Osteoblast (primary cell): ENCODE measurements at regions not wholly inside any gene's neighbourhood (a gene's known extent, or its start where the extent isn't known, plus 50 kb on each side); places are given as distances from the start of the nearest gene placed in this dataset. TPM values are rescaled to one million over a fixed set of nuclear protein-coding genes. Genes with fewer than 3 reads are reported as not detected.

Source experiments
- DNase-seq: peaks from one replicate; pipeline ENCODE4 v3.0.0; 2011; ENCODE audit warnings: low spot score, mixed read lengths; ENCODE audit not compliant: insufficient read length; ENCODE audit errors: missing footprints
- H2AFZ ChIP-seq: 2 replicates; pipeline ENCODE4 v1.6.0; 2011; ENCODE audit warnings: mild to moderate bottlenecking, low read length
- H3K27ac ChIP-seq: 2 replicates; pipeline ENCODE4 v1.5.1; 2011; ENCODE audit warnings: mild to moderate bottlenecking, low read depth, low read length, moderate library complexity
- H3K27me3 ChIP-seq: 2 replicates; pipeline ENCODE4 v1.6.0; 2012; ENCODE audit warnings: mild to moderate bottlenecking, control low read depth, inconsistent platforms, low read length, moderate library complexity; ENCODE audit not compliant: insufficient read depth
- H3K36me3 ChIP-seq: 2 replicates; pipeline ENCODE4 v1.5.1; 2011; ENCODE audit warnings: mild to moderate bottlenecking, low read length, control low read depth, moderate library complexity; ENCODE audit not compliant: insufficient read depth
- H3K4me1 ChIP-seq: 2 replicates; pipeline ENCODE4 v1.5.1; 2011; ENCODE audit warnings: mild to moderate bottlenecking, low read length, control low read depth, moderate library complexity; ENCODE audit not compliant: insufficient read depth
- H3K4me2 ChIP-seq: 2 replicates; pipeline ENCODE4 v1.6.0; 2011; ENCODE audit warnings: mild to moderate bottlenecking, low read length; ENCODE audit not compliant: insufficient read depth
- H3K4me3 ChIP-seq: fragments of 200-600 bp; sonication (generic); 3 replicates; pipeline ENCODE4 v1.5.1; 2012; ENCODE audit warnings: mild to moderate bottlenecking, low read length, inconsistent platforms; ENCODE audit not compliant: insufficient read depth
- H3K79me2 ChIP-seq: 2 replicates; pipeline ENCODE4 v1.6.0; 2012; ENCODE audit warnings: mild to moderate bottlenecking, low read length, control low read depth, inconsistent platforms; ENCODE audit not compliant: insufficient read depth
- H3K9me3 ChIP-seq: 2 replicates; pipeline ENCODE4 v1.5.1; 2011; ENCODE audit warnings: low read depth, low read length, control low read depth
- H4K20me1 ChIP-seq: 2 replicates; pipeline ENCODE4 v1.6.0; 2012; ENCODE audit warnings: mild to moderate bottlenecking, low read length, control low read depth; ENCODE audit not compliant: insufficient read depth
- small RNA-seq: library from RNA; depleted of rRNA; stranded (forward); fragments of <200 nt; gene quantifications from one replicate; pipeline ENCODE3, GENCODE V24; 2012
- TF ChIP-seq, protein P1 (sequence below): IDR thresholded peaks from 2 replicates; pipeline ENCODE4 v1.5.1; 2011; ENCODE audit warnings: mild to moderate bottlenecking, low read depth, low read length, moderate library complexity; ENCODE audit errors: extremely low read depth

DNA sequence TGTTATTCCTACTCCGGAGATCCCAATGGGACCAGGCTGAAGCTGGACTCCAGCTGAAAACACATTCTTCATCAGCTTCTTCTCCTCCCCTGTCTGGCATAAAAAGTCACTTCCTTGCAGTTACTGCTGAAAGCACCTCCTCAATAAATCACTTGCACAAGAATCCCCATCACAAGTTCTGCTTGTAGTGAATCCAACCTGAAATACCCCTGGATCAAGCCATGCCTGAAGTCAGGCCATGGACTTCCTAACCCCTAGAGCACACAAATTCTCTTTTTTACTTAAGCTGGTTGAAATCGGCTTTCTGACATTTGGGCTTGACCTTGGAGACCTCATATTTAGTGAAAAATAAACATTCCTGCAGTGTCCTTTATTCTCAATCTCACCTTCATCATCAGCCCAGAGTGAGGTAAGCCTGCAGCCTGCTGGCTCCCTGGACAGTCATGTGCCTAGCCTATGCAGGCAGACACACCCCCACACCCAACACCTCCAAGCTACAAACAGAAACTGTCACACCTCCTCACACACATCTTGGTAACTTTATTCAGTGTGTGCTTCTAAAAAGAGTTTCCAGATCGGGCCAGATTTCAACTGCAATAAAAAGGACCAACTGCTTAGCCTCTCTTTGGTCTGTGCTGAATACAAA is 51.5 kb upstream of the PTPRT start:
- H3K27ac ChIP-seq = no peak overlapping the region
- H3K4me2 ChIP-seq = no peak overlapping the region
- DNase-seq = no peak
- H3K36me3 ChIP-seq = no peaks in the 10 kb centered on the region
- no peaks in the 10 kb centered on the region for H3K27me3 ChIP-seq
- no peaks in the 10 kb centered on the region for H3K79me2 ChIP-seq
- no peaks in the 10 kb centered on the region for H3K4me1 ChIP-seq
- H2AFZ ChIP-seq = no peak overlapping the region
- no peak overlapping the region for H3K4me3 ChIP-seq
- H4K20me1 ChIP-seq = no peaks in the 10 kb centered on the region
- H3K9me3 ChIP-seq = no peaks in the 10 kb centered on the region
- TF ChIP-seq, protein P1, sequence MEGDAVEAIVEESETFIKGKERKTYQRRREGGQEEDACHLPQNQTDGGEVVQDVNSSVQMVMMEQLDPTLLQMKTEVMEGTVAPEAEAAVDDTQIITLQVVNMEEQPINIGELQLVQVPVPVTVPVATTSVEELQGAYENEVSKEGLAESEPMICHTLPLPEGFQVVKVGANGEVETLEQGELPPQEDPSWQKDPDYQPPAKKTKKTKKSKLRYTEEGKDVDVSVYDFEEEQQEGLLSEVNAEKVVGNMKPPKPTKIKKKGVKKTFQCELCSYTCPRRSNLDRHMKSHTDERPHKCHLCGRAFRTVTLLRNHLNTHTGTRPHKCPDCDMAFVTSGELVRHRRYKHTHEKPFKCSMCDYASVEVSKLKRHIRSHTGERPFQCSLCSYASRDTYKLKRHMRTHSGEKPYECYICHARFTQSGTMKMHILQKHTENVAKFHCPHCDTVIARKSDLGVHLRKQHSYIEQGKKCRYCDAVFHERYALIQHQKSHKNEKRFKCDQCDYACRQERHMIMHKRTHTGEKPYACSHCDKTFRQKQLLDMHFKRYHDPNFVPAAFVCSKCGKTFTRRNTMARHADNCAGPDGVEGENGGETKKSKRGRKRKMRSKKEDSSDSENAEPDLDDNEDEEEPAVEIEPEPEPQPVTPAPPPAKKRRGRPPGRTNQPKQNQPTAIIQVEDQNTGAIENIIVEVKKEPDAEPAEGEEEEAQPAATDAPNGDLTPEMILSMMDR = no peak

Small RNA genes lying in the stretch of these regions (small RNA-seq; reads per million reads assigned to genes)
- gene RF00426 = not detected
